ENCODE measurements at regions not wholly inside any gene's neighbourhood (a gene's known extent, or its start where the extent isn't known, plus 50 kb on each side); places are given as distances from the start of the nearest gene placed in this dataset.

- TF ChIP-seq POLR2AphosphoS5 (IDR thresholded peaks at IDR 0.05; ENCODE audit: low read depth, low read length) (no peak), SIN3A (IDR thresholded peaks at IDR 0.05; ENCODE audit: borderline replicate concordance, insufficient read depth, low read length) (no peak), REST (IDR thresholded peaks at IDR 0.05; ENCODE audit: insufficient read depth in 1 of 2, low read depth in 2 of 2, low read length in 2 of 2) (no peak), TAF1 (IDR thresholded peaks at IDR 0.05; ENCODE audit: borderline replicate concordance, insufficient read depth, low read length) (no peak)
These were observed 131.8 kb downstream of the NEDD1 start for GRCh38 chr12:97038834-97039233.
